OCI-LY1 (cell line): ENCODE measurements at regions not wholly inside any gene's neighbourhood (a gene's known extent, or its start where the extent isn't known, plus 50 kb on each side); places are given as distances from the start of the nearest gene placed in this dataset.

ENCODE experiments used
- H2AFZ ChIP-seq: fragments of 200-600 bp; sonication (generic), shearing (Covaris generic); 2 replicates; pipeline ENCODE4 v1.6.0; 2014; ENCODE audit warnings: antibody characterized with exemption, mild to moderate bottlenecking, low read length
- H3F3A ChIP-seq: fragments of 200-600 bp; sonication (generic), shearing (Covaris generic); 2 replicates; pipeline ENCODE4 v1.6.0; 2014; ENCODE audit warnings: mild to moderate bottlenecking, antibody characterized with exemption, low read length, moderate library complexity; ENCODE audit not compliant: insufficient read depth
- H3K27ac ChIP-seq: fragments of 200-600 bp; sonication (generic); 2 replicates; pipeline ENCODE4 v1.5.1; 2014; ENCODE audit warnings: low read length, mixed run types, mild to moderate bottlenecking, low read depth; ENCODE audit not compliant: poor library complexity, severe bottlenecking
- H3K27me3 ChIP-seq: fragments of 200-600 bp; sonication (generic); 2 replicates; pipeline ENCODE4 v1.6.0; 2014; ENCODE audit warnings: antibody characterized with exemption, mild to moderate bottlenecking, low read length, moderate library complexity; ENCODE audit not compliant: insufficient read depth
- H3K36me3 ChIP-seq: fragments of 200-600 bp; sonication (generic); 2 replicates; pipeline ENCODE4 v1.6.1; 2014; ENCODE audit warnings: mild to moderate bottlenecking, antibody characterized with exemption, low read length, moderate library complexity, mixed read lengths; ENCODE audit not compliant: insufficient read depth
- H3K4me1 ChIP-seq: fragments of 200-600 bp; sonication (generic); 2 replicates; pipeline ENCODE4 v1.5.1; 2014; ENCODE audit warnings: mild to moderate bottlenecking, low read length, moderate library complexity; ENCODE audit not compliant: insufficient read depth, severe bottlenecking
- H3K4me2 ChIP-seq: fragments of 200-600 bp; sonication (generic), shearing (Covaris generic); 2 replicates; pipeline ENCODE4 v1.6.1; 2014; ENCODE audit warnings: low read length
- H3K4me3 ChIP-seq: fragments of 200-600 bp; sonication (generic); 2 replicates; pipeline ENCODE4 v1.5.1; 2014; ENCODE audit warnings: low read length, low read depth, mild to moderate bottlenecking, mixed read lengths; ENCODE audit not compliant: poor library complexity, severe bottlenecking
- H3K79me2 ChIP-seq: fragments of 200-600 bp; shearing (Covaris generic); 2 replicates; pipeline ENCODE4 v1.6.1; 2016; ENCODE audit warnings: mixed run types, low read length, mixed read lengths; ENCODE audit not compliant: insufficient read depth
- H3K9ac ChIP-seq: fragments of 200-600 bp; sonication (generic), shearing (Covaris generic); 2 replicates; pipeline ENCODE4 v1.6.1; 2014; ENCODE audit warnings: mild to moderate bottlenecking, low read length, mixed read lengths
- H3K9me2 ChIP-seq: fragments of 200-600 bp; sonication (generic), shearing (Covaris generic); 2 replicates; pipeline ENCODE4 v1.6.1; 2014; ENCODE audit warnings: low read depth, mild to moderate bottlenecking, low read length, mixed read lengths
- H3K9me3 ChIP-seq: fragments of 200-600 bp; shearing (Covaris generic); 2 replicates; pipeline ENCODE4 v1.6.1; 2014; ENCODE audit warnings: low read length, mixed read lengths
- H4K20me1 ChIP-seq: fragments of 200-600 bp; sonication (generic), shearing (Covaris generic); 2 replicates; pipeline ENCODE4 v1.6.0; 2016; ENCODE audit warnings: mild to moderate bottlenecking, low read length; ENCODE audit not compliant: insufficient read depth
- EZH2 ChIP-seq: fragments of 200-600 bp; sonication (generic), shearing (Covaris generic); IDR thresholded peaks from 2 replicates; pipeline ENCODE4 v1.8.0; 2017; ENCODE audit warnings: borderline replicate concordance, mixed run types, mild to moderate bottlenecking, antibody characterized with exemption, low read length, moderate library complexity, mixed read lengths
- TF ChIP-seq, protein P1 (sequence below): fragments of 200-600 bp; sonication (generic), shearing (Covaris generic); IDR thresholded peaks from 2 replicates; pipeline ENCODE4 v1.5.1; 2017; ENCODE audit warnings: mild to moderate bottlenecking, antibody characterized with exemption, low read length, moderate library complexity, mixed read lengths

DNA sequence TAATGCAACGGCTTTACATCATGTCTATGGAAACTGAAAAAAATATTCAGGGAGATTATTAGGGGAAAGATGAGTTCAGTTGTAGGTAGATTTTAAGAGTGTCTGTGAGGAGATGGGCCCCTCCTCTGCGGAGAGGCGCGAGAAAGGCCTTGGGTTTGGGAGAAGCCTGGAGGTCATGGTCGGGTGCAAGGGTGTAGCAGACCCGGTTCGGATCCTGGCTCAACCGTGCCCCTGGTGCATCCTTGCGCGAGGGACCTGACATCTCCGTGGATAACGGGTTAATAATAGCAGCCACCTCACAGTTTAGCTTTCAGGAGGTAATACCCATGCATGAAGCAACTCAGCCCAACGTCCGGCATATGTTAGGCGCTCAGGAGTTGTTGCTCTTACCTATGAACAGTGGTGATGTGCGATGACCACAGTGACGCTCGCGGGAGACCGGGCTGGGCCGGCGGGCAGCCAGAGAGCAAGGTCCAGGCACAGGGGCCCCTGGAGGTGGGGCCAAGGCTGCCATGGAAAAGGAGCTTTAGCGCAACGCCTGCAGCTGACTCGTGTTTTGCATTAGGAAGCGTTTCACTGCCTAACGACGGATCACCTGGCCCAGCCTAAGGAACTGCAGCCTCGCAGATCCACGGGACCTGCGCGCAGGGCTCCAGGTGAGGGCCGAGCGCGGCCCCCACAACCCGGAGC, 146.4 kb upstream of the ARID1B start:
- Histone ChIP-seq H3K9ac (no peak overlapping the region), H3K9me3 (no peaks in the 10 kb centered on the region), H3K4me3 (no peak overlapping the region), H3K36me3 (no peaks in the 10 kb centered on the region), H3K27me3 (no peaks in the 10 kb centered on the region), H3K4me1 (peaks cover 18% of the 10 kb centered on the region), H4K20me1 (no peaks in the 10 kb centered on the region), H3K27ac (no peak overlapping the region), H3F3A (no peaks in the 10 kb centered on the region), H2AFZ (no peak overlapping the region), H3K4me2 (no peak overlapping the region), H3K79me2 (no peaks in the 10 kb centered on the region), H3K9me2 (no peaks in the 10 kb centered on the region)
- TF ChIP-seq EZH2 = no peak
- TF ChIP-seq, protein P1, sequence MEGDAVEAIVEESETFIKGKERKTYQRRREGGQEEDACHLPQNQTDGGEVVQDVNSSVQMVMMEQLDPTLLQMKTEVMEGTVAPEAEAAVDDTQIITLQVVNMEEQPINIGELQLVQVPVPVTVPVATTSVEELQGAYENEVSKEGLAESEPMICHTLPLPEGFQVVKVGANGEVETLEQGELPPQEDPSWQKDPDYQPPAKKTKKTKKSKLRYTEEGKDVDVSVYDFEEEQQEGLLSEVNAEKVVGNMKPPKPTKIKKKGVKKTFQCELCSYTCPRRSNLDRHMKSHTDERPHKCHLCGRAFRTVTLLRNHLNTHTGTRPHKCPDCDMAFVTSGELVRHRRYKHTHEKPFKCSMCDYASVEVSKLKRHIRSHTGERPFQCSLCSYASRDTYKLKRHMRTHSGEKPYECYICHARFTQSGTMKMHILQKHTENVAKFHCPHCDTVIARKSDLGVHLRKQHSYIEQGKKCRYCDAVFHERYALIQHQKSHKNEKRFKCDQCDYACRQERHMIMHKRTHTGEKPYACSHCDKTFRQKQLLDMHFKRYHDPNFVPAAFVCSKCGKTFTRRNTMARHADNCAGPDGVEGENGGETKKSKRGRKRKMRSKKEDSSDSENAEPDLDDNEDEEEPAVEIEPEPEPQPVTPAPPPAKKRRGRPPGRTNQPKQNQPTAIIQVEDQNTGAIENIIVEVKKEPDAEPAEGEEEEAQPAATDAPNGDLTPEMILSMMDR = no peak

DNA sequence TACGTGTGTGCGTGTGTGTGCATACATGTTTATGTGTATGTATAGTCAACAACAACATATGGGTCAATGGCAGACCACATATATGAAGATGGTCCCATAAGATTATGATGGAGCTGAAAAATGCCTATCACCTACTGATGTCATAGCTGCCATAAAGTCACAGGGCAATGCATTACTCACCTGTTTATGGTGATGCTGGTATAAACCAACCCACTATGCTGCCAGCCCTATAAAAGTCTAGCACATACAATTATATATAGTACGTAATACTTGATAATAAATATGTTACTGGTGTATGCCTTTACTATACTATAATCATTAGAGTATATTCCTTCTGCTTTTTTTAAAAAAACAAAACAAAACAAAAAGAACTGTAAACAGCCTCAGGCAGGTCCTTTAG, 148.4 kb upstream of the ARID1B start:
- no peak for TF ChIP-seq EZH2
- TF ChIP-seq, protein P1 = no peak
- Histone ChIP-seq H4K20me1 (no peaks in the 10 kb centered on the region), H3K27ac (no peak overlapping the region), H2AFZ (no peak overlapping the region), H3K9me3 (peaks cover 6% of the 10 kb centered on the region; the same call in 1 of the 2 replicates), H3F3A (no peaks in the 10 kb centered on the region), H3K4me2 (no peak overlapping the region), H3K9ac (no peak overlapping the region), H3K4me1 (no peaks in the 10 kb centered on the region), H3K36me3 (no peaks in the 10 kb centered on the region; the same call in 1 of the 2 replicates), H3K4me3 (no peak overlapping the region), H3K9me2 (no peaks in the 10 kb centered on the region), H3K27me3 (no peaks in the 10 kb centered on the region), H3K79me2 (no peaks in the 10 kb centered on the region)

DNA sequence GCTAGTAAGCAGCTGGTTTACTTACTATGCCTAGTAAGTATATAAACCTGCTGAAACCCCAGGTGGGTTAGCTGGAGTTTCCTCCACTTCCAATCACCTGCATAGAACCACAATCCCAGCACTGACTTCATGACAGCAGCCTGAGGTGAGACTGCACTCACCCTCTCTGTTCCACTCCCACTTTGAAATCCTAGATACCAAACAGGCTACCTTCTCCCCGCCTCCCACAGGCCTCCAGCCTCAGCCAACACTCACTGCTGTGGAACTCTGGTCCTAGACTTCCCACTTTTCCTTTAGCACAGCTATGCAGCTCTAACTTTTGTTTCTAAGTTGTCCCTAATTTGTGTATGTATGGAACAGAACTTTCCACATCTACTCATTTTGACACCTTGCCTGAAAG, 149.7 kb upstream of the ARID1B start:
- Histone ChIP-seq H3K4me2 (no peak overlapping the region), H2AFZ (no peak overlapping the region), H3K9me2 (no peaks in the 10 kb centered on the region), H3K9ac (no peak overlapping the region), H3F3A (no peaks in the 10 kb centered on the region), H3K79me2 (no peaks in the 10 kb centered on the region), H3K27me3 (no peaks in the 10 kb centered on the region), H3K4me1 (no peaks in the 10 kb centered on the region), H3K36me3 (no peaks in the 10 kb centered on the region; the same call in 1 of the 2 replicates), H3K4me3 (no peak overlapping the region), H3K9me3 (peaks cover 6% of the 10 kb centered on the region; the same call in 1 of the 2 replicates), H3K27ac (no peak overlapping the region), H4K20me1 (no peaks in the 10 kb centered on the region)
- TF ChIP-seq EZH2 = no peak
- TF ChIP-seq, protein P1 = no peak
